Breast epithelium (tissue), 4 donors: ENCODE measurements at regions not wholly inside any gene's neighbourhood (a gene's known extent, or its start where the extent isn't known, plus 50 kb on each side); places are given as distances from the start of the nearest gene placed in this dataset.

Experiments
- DNase-seq, 2 donors: peaks; one replicate each; pipeline ENCODE4 v3.0.0-alpha.2; 2019; ENCODE audit warnings: low spot score in 2 of 2
- H3K27ac ChIP-seq, 2 donors: fragments of 200-600 bp; sonication (generic) in 1 of 2; one replicate each; pipeline ENCODE4 v1.5.1; 2016 to 2019; ENCODE audit warnings: mild to moderate bottlenecking in 1 of 2
- H3K27me3 ChIP-seq, 2 donors: fragments of 200-600 bp; sonication (generic) in 1 of 2; one replicate each; pipeline versions ENCODE4 v1.5.1 to v1.6.0; 2017 to 2019; ENCODE audit warnings: control low read depth in 1 of 2, mild to moderate bottlenecking in 1 of 2
- H3K36me3 ChIP-seq: fragments of 200-600 bp; one replicate; pipeline ENCODE4 v1.5.1; 2019
- H3K4me1 ChIP-seq, 2 donors: fragments of 200-600 bp; sonication (generic); one replicate each; pipeline ENCODE4 v1.5.1; 2016 to 2019; ENCODE audit warnings: control low read depth in 1 of 2
- H3K4me3 ChIP-seq, 3 donors: fragments of 200-600 bp; sonication (generic); 1 replicate in 2 of 3; 2 replicates in 1 of 3; pipeline ENCODE4 v1.5.1; 2016 to 2019; ENCODE audit warnings: mild to moderate bottlenecking in 3 of 3, moderate library complexity in 2 of 3
- H3K9me3 ChIP-seq, 2 donors: fragments of 200-600 bp; sonication (generic) in 1 of 2; one replicate each; pipeline ENCODE4 v1.5.1; 2016 to 2019; ENCODE audit warnings: control low read depth in 1 of 2
- CTCF ChIP-seq, 3 donors: fragments of 450-650 bp; IDR thresholded peaks; one replicate each; pipeline ENCODE4 v1.5.1; 2016 to 2017; ENCODE audit warnings: antibody characterized with exemption in 3 of 3, mild to moderate bottlenecking in 3 of 3, moderate library complexity in 3 of 3
- POLR2A ChIP-seq: fragments of 450-650 bp; IDR thresholded peaks from one replicate; pipeline ENCODE4 v1.6.1; 2016; ENCODE audit warnings: antibody characterized with exemption, mild to moderate bottlenecking, moderate library complexity
- POLR2AphosphoS5 ChIP-seq, 3 donors: sonication (generic); formaldehyde crosslinking; IDR thresholded peaks; one replicate each; pipeline ENCODE4 v1.6.1; 2017; ENCODE audit warnings: antibody characterized with exemption in 3 of 3
- intact Hi-C: fragments of 100-400 bp; cut with DNase I; formaldehyde crosslinking; loops from one replicate; pipeline ENCODE4 v1.15.1; 2023; ENCODE audit warnings: low total_unique reads

- Histone ChIP-seq H3K9me3 (no peaks in the 10 kb centered on the region), H3K4me3 (no peak overlapping the region), H3K36me3 (no peaks in the 10 kb centered on the region), H3K27me3 (no peaks in the 10 kb centered on the region), H3K27ac (no peak overlapping the region), H3K4me1 (no peaks in the 10 kb centered on the region)
- DNase-seq = no peak
- intact Hi-C loops = no loop called here
- TF ChIP-seq POLR2A (no peak), CTCF (IDR thresholded peaks at IDR 0.05) (no peak)
Measured at GRCh38 chr2:8437228-8437948, 244.5 kb upstream of the ID2 start.

- TF ChIP-seq POLR2A (no peak), POLR2AphosphoS5 (IDR thresholded peaks at IDR 0.05) (no peak), CTCF (IDR thresholded peaks at IDR 0.05) (no peak)
- Histone ChIP-seq H3K27ac (no peak overlapping the region), H3K27me3 (no peaks in the 10 kb centered on the region), H3K4me3 (no peak overlapping the region), H3K4me1 (no peaks in the 10 kb centered on the region), H3K9me3 (no peaks in the 10 kb centered on the region), H3K36me3 (no peaks in the 10 kb centered on the region)
- intact Hi-C loops = no loop called here
- no peak for DNase-seq
Measured at GRCh38 chr2:8437949-8438400, 243.9 kb upstream of the ID2 start.

- Histone ChIP-seq H3K9me3 (no peaks in the 10 kb centered on the region), H3K27ac (no peak overlapping the region), H3K4me3 (no peak overlapping the region), H3K4me1 (no peaks in the 10 kb centered on the region), H3K36me3 (no peaks in the 10 kb centered on the region), H3K27me3 (no peaks in the 10 kb centered on the region)
- intact Hi-C loops = no loop called here
- DNase-seq = no peak
- TF ChIP-seq CTCF (IDR thresholded peaks at IDR 0.05) (no peak), POLR2A (no peak), POLR2AphosphoS5 (IDR thresholded peaks at IDR 0.05) (no peak)
Measured at GRCh38 chr2:8438476-8438875, 243.4 kb upstream of the ID2 start.

GRCh38 chr2:8438996-8439395 is 242.9 kb upstream of the ID2 start:
- Histone ChIP-seq H3K4me1 (no peaks in the 10 kb centered on the region), H3K36me3 (no peaks in the 10 kb centered on the region), H3K27ac (no peak overlapping the region), H3K27me3 (no peaks in the 10 kb centered on the region), H3K9me3 (no peaks in the 10 kb centered on the region), H3K4me3 (no peak overlapping the region)
- no peak for TF ChIP-seq CTCF (IDR thresholded peaks at IDR 0.05)
- no peak for TF ChIP-seq POLR2AphosphoS5 (IDR thresholded peaks at IDR 0.05)
- no peak for TF ChIP-seq POLR2A
- intact Hi-C loops = no loop called here
- no peak for DNase-seq

GRCh38 chr2:8440029-8440778 is 241.7 kb upstream of the ID2 start:
- Histone ChIP-seq H3K36me3 (no peaks in the 10 kb centered on the region), H3K9me3 (no peaks in the 10 kb centered on the region), H3K4me3 (no peak overlapping the region), H3K4me1 (no peaks in the 10 kb centered on the region), H3K27ac (no peak overlapping the region), H3K27me3 (no peaks in the 10 kb centered on the region)
- no peak for DNase-seq
- intact Hi-C loops = no loop called here
- no peak for TF ChIP-seq CTCF (IDR thresholded peaks at IDR 0.05)
- no peak for TF ChIP-seq POLR2AphosphoS5 (IDR thresholded peaks at IDR 0.05)
- TF ChIP-seq POLR2A = no peak
